Nucleus accumbens (tissue), 56 donors: ENCODE measurements at regions not wholly inside any gene's neighbourhood (a gene's known extent, or its start where the extent isn't known, plus 50 kb on each side); places are given as distances from the start of the nearest gene placed in this dataset.
"Not testable (repeated sequence)": the region's sequence is repeated elsewhere in the genome, so short reads cannot be mapped to it uniquely, and the experiment has no call there.

ENCODE experiments used
- DNase-seq, 56 donors: peaks; one replicate each; lab custom pipeline; 2025; lab: John Stamatoyannopoulos, UW

DNA sequence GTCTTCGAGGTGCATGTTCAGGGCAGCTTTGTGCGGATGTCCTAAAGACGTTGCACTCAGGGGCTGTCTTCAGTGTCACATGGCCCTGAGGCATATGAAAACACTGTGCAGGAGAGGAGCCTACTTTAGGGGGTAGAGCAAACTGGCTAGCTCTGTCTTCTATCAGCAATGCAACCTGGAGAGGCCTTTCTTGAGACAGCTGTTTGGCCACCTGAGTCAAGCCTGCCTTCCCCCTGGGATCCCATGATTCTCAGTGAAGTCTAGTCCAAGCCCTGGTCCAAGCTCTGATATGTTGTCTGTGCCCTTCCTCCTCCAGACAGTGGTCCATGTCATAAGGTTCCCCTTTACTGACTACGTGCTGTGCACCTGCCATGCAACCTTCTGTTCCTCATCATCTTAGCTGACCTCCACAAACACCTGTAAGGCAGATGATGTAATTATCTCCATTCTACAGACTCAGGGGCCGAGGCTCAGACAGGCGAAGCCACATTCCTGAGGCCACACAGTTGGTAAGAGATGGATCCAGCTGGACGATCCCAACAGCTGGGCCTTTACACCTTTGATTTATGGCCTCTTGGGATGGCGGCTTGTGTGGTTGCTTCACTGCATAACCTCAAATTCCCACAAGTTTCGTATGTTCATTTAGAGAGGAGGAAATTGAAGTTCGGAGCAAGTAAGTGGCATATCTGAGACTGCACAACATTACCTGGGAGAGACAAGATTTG is 109.9 kb downstream of the COPS8 start:
- no peak for DNase-seq

DNA sequence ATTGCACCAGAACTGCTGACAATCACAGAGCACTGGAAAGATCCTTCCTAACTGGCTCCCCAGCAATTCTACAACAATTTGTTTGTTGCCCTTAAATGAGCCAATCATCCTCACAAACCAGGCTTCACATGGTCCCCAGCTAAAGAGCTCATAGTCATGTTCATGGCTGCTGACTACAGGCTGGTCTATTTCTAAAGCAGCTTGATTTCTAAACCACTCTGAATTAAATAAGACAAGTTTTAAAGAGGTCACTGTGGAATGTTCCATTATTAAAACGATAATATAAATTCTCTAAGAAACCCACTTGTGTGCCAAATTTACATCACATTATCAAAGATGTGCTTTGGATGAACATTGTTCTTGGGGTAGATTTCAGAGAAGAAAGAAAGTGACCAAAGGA is 110.7 kb downstream of the COPS8 start:
- DNase-seq = no peak

GRCh38 chr2:237196866-237197618 is 111.4 kb downstream of the COPS8 start:
- no peak for DNase-seq

DNA sequence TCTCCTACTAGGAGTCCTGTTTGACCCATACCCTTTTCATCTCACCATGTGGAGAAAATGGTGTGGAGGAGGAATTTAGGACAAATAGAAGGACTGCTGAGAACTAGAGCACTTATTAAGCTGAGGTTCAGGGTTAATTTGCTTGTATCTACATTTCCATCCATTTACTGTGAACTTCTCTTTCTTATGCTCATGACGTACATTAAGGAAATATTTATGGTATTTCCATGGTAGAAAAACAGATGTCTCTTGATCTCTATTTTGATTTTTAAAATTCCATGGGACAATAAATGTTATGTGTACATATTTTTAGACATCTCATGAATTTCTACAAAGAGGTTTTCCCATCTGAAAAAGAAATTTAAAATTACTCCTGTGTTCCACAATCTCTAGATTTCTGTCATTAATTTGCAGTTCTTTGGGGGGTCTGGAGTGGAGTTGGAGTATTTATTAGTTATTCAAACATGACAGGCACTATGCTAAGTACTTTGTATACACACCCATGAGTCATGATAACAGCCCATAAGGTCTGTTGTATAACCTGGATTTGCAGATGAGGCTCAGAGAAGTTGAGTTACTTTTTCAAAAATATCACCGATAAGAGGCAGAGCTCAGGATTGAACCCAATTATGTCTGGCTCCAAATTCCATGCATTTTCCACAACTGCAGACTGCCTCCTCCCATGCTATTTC is 112.6 kb downstream of the COPS8 start:
- no peak for DNase-seq

DNA sequence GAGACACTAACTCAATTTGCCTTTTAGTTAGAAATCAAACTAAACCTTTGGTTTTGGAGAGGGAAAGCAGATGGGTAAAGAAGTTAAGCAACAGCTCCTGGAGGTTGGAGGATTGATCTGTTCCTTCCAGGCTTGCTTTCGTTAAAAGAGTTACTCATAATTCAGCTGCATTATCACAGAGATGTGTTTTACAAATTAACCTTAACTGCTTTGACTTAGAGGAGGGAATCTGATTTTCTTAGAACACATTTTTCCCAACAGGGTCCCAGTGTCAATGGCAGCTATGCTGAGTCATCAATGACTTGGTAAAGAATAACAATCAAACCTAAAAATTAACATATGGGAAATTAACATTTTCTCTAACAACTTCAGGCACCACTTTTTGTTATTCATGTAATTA is 113.4 kb downstream of the COPS8 start:
- DNase-seq = no peak

DNA sequence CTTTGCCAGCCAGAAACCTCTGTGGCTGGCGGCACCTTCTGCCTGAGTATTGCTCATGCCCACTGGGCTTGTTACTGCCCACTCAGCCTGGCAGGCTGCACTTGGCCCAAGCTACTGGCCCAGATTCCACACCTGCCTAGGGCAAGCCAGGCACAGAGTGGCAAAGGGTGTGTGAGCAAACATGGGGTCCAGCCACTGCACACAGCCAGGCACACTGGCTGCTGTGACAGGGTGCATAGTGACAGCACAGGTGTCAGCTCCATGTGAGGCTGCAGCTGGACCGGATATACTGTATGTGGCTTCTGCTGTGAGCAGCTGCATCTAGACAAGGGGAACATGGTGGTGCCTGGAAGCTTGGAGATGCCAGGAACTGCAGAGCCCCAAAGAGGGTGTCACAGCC is 113.9 kb downstream of the COPS8 start:
- no peak for DNase-seq

DNA sequence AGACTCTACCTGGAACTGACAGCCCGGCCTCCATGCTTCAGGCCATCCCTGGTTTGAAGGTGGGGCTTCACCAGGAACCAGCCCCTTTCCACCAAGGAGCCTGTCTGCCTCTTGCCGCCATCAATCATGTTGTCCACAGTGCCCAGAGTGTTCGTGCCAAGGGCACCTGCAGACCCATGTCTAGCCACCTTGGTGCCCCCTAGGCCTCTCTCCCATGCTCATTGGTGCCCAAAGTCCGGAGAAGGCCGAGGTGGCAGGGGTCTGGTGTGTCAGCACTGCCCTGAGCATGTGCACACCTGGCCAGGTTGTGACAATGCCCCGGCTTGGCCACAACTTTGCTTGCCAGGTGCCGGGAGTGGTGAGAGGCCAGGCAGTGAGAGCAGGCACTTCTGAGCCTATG is 114.8 kb downstream of the COPS8 start:
- no peak for DNase-seq

GRCh38 chr2:237201461-237202287 is 116.0 kb downstream of the COPS8 start:
- no peak for DNase-seq

DNA sequence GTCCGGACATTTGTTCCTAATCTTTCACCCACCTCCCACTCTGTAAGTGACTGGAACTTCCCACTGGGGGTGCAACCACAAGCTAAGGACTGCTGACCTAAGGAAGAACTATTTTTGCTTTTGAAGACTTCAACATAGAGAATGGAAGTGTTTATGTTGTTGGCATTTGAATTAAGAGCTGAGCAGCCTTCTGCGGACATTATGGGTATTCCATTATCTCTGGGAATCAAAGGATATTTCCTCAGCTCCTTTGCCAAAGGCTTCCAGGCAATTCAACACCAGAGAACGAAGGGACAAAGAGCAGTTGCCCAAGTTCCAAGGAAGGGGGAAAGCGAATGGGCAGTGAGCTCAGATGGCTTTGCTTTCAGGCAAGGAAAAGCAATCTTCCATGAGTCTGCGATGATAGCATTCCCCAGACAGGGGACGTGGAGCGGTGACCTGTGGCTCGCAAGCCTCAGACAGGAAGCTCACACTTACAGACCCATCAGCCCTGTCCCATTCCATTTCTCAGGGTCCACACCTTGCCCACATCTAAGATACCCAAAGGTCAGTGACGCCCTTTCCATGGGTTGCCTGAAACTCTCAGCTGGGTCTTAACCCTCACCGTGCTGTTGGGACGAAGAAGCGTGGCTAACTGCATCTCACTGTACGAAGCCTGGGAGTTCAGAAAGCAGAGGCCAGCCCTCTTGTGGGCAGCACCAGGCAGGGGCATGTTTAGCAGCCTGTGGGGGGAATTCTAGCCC is 116.8 kb downstream of the COPS8 start:
- DNase-seq = no peak

- DNase-seq = no peak
Measured at GRCh38 chr2:237205043-237205541, 119.4 kb downstream of the COPS8 start.

GRCh38 chr2:237205561-237205971 is 119.9 kb downstream of the COPS8 start:
- DNase-seq = no peak

- DNase-seq = no peak
Measured at GRCh38 chr2:237207646-237208045, 122.0 kb downstream of the COPS8 start.

GRCh38 chr2:237208373-237209260 is 122.9 kb downstream of the COPS8 start:
- DNase-seq = no peak

- DNase-seq = no peak
Measured at GRCh38 chr2:237209885-237210284, 124.2 kb downstream of the COPS8 start.

GRCh38 chr2:237210297-237210696 is 124.6 kb downstream of the COPS8 start:
- no peak for DNase-seq

DNA sequence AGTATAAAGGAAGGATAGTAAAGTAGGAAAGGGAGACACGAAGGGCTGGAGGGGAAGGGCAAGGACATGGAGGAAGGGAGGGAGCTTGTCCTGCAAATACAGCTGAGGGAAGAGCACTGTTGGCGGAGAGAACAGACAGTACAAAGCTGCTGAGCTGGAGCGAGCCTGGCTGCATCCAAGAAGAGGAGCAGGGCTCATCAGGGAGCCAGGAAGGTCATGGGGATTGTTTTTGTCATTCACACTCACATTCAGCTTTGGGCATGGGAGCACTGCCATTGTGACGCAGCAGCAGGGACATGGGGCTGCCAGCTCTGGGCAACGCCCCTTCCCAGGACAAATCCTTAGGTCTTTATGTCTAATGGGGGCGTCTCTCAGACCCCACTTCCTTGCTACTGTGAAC is 125.1 kb downstream of the COPS8 start:
- DNase-seq = no peak

- not testable (repeated sequence) for DNase-seq
Measured at GRCh38 chr2:237212356-237213279, 126.9 kb downstream of the COPS8 start.
